ENCODE measurements at regions not wholly inside any gene's neighbourhood (a gene's known extent, or its start where the extent isn't known, plus 50 kb on each side); places are given as distances from the start of the nearest gene placed in this dataset.
A peak's percentile ranks its signal among the peaks of the same experiment; 100 is the strongest.
"Not testable (repeated sequence)": the region's sequence is repeated elsewhere in the genome, so short reads cannot be mapped to it uniquely, and the experiment has no call there.

- Histone ChIP-seq H3K36me3 (replicated peaks; ENCODE audit: control insufficient read depth, insufficient read depth, low read length) (no peaks in the 10 kb centered on the region), H3K27me3 (ENCODE audit: control insufficient read depth, insufficient read depth, low read length) (peaks cover 2% of the 10 kb centered on the region; the same call in 1 of the 2 replicates), H3K4me3 (ENCODE audit: insufficient read depth, low read depth, low read length) (no peak overlapping the region)
- no peak for DNase-seq
Observed at GRCh38 chr20:63145156-63145555, 70.8 kb downstream of the YTHDF1 start.

GRCh38 chr20:63142933-63143332 is 73.0 kb downstream of the YTHDF1 start:
- H3K4me3 ChIP-seq (ENCODE audit: insufficient read depth, low read depth, low read length), result no peak overlapping the region
- peaks cover 2% of the 10 kb centered on the region for H3K27me3 ChIP-seq (ENCODE audit: control insufficient read depth, insufficient read depth, low read length)
- no peaks in the 10 kb centered on the region for H3K36me3 ChIP-seq (replicated peaks; ENCODE audit: control insufficient read depth, insufficient read depth, low read length)
- no peak for DNase-seq

- no peak overlapping the region for H3K4me3 ChIP-seq (ENCODE audit: insufficient read depth, low read depth, low read length)
- DNase-seq, result no peak
- peaks cover 2% of the 10 kb centered on the region for H3K27me3 ChIP-seq (ENCODE audit: control insufficient read depth, insufficient read depth, low read length)
- no peaks in the 10 kb centered on the region for H3K36me3 ChIP-seq (replicated peaks; ENCODE audit: control insufficient read depth, insufficient read depth, low read length)
Observed at GRCh38 chr20:63141531-63141930, 74.4 kb downstream of the YTHDF1 start.

- DNase-seq, result no peak
- H3K36me3 ChIP-seq (replicated peaks; ENCODE audit: control insufficient read depth, insufficient read depth, low read length), result no peaks in the 10 kb centered on the region
- H3K27me3 ChIP-seq (ENCODE audit: control insufficient read depth, insufficient read depth, low read length), result peaks cover 2% of the 10 kb centered on the region
- no peak overlapping the region for H3K4me3 ChIP-seq (ENCODE audit: insufficient read depth, low read depth, low read length)
Observed at GRCh38 chr20:63140514-63141433, 75.2 kb downstream of the YTHDF1 start.

GRCh38 chr20:63139837-63140236 is 76.1 kb downstream of the YTHDF1 start:
- peaks cover 2% of the 10 kb centered on the region for H3K27me3 ChIP-seq (ENCODE audit: control insufficient read depth, insufficient read depth, low read length)
- H3K36me3 ChIP-seq (replicated peaks; ENCODE audit: control insufficient read depth, insufficient read depth, low read length), result no peaks in the 10 kb centered on the region
- no peak overlapping the region for H3K4me3 ChIP-seq (ENCODE audit: insufficient read depth, low read depth, low read length)
- no peak for DNase-seq

DNA sequence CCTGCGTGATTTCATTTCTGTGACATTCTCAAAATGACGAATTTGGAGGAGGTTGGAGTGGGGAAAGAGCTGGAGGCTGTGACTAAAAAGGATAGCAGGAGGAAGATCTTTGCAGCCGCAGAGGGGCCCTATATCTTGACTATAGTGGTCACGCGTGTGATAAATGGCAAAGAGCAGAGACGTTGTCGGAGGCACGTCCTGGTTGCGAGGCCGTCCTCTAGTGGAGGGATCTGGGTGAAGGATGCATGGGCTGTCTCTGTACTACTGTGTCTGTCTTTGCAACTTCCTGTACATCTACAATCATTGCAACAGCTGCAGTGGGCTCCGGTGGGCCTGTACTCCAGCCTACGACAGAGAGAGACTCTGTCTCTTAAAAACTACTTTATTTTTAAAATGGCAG is 76.6 kb downstream of the YTHDF1 start:
- no peak for DNase-seq
- Histone ChIP-seq H3K36me3 (replicated peaks; ENCODE audit: control insufficient read depth, insufficient read depth, low read length) (no peaks in the 10 kb centered on the region), H3K27me3 (ENCODE audit: control insufficient read depth, insufficient read depth, low read length) (peaks cover 2% of the 10 kb centered on the region)

DNA sequence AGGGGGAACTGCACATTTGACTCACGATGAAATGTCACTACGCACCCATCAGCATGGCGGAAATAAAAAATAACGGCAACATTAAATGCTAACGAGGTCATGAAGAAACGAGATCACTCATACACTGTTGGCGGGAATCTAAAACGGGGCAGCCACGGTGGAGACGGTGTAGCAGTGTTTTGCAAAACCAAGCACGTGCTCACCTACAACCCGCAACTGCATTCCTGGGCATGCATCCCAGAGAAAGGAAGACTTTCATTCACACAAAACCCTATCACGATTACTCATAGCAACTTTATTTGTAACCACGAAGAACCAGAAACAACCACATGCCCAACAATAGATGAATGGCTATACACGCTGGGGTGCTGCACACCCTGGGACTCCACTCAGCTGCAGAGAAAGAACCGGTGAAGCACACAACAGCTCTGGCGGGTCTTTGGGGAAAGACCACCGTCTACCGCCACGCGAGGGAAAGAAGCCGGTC is 77.0 kb downstream of the YTHDF1 start:
- H3K4me3 ChIP-seq (ENCODE audit: insufficient read depth, low read depth, low read length), result no peak overlapping the region
- no peaks in the 10 kb centered on the region for H3K36me3 ChIP-seq (replicated peaks; ENCODE audit: control insufficient read depth, insufficient read depth, low read length)
- H3K27me3 ChIP-seq (ENCODE audit: control insufficient read depth, insufficient read depth, low read length), result peaks cover 2% of the 10 kb centered on the region
- DNase-seq, result no peak

More for the DNA sequence above, 76.6 kb downstream of the YTHDF1 start:
- H3K4me3 ChIP-seq (ENCODE audit: insufficient read depth, low read depth, low read length), result no peak overlapping the region

- no peak for DNase-seq
- Histone ChIP-seq H3K4me3 (ENCODE audit: insufficient read depth, low read depth, low read length) (no peak overlapping the region), H3K36me3 (replicated peaks; ENCODE audit: control insufficient read depth, insufficient read depth, low read length) (no peaks in the 10 kb centered on the region), H3K27me3 (ENCODE audit: control insufficient read depth, insufficient read depth, low read length) (peaks cover 2% of the 10 kb centered on the region)
Observed at GRCh38 chr20:63137851-63138415, 78.0 kb downstream of the YTHDF1 start.

- no peaks in the 10 kb centered on the region for H3K36me3 ChIP-seq (replicated peaks; ENCODE audit: control insufficient read depth, insufficient read depth, low read length)
- DNase-seq, result no peak
- H3K27me3 ChIP-seq (ENCODE audit: control insufficient read depth, insufficient read depth, low read length), result no peaks in the 10 kb centered on the region; the same call in 1 of the 2 replicates
- no peak overlapping the region for H3K4me3 ChIP-seq (ENCODE audit: insufficient read depth, low read depth, low read length)
Observed at GRCh38 chr20:63136296-63136695, 79.6 kb downstream of the YTHDF1 start.

DNA sequence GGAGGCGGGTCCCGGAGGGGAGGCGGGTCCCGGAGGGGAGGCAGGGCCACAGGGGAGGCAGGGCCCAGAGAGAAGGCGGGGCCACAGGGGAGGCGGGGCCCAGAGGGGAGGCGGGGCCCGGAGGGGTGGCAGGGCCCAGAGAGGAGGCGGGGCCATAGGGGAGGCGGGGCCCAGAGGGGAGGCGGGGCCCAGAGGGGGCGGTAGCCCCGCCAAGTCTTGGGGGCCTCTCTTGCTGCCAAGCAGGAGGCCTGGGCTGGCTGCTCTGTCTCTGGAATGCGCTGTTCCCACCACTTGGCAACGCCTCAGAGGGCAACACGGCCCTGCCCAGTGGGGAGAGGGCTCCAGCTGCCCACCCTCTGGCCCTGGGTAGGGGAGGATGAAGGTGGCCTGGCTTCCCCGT is 80.5 kb downstream of the YTHDF1 start:
- Histone ChIP-seq H3K4me3 (ENCODE audit: insufficient read depth, low read depth, low read length) (no peak overlapping the region), H3K27me3 (ENCODE audit: control insufficient read depth, insufficient read depth, low read length) (no peaks in the 10 kb centered on the region; the same call in 1 of the 2 replicates), H3K36me3 (replicated peaks; ENCODE audit: control insufficient read depth, insufficient read depth, low read length) (no peaks in the 10 kb centered on the region)
- DNase-seq, result peak; percentile 92

DNA sequence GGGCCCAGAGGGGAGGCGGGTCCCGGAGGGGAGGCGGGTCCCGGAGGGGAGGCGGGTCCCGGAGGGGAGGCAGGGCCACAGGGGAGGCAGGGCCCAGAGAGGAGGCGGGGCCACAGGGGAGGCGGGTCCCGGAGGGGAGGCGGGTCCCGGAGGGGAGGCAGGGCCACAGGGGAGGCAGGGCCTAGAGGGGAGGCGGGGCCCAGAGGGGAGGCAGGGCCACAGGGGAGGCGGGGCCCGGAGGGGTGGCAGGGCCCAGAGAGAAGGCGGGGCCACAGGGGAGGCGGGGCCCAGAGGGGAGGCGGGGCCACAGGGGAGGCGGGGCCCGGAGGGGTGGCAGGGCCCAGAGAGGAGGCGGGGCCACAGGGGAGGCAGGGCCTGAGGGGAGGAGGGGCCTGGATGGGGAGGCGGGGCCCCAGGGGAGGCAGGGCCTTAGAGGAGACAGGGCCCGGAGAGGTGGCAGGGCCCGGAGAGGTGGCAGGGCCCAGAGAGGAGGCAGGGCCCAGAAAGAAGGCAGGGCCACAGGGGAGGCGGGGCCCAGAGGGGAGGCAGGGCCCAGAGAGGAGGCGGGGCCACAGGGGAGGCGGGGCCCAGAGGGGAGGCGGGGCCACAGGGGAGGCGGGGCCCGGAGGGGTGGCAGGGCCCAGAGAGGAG is 81.1 kb downstream of the YTHDF1 start:
- H3K27me3 ChIP-seq (ENCODE audit: control insufficient read depth, insufficient read depth, low read length); H3K4me3 ChIP-seq (ENCODE audit: insufficient read depth, low read depth, low read length); H3K36me3 ChIP-seq (replicated peaks; ENCODE audit: control insufficient read depth, insufficient read depth, low read length); DNase-seq: not testable (repeated sequence)

GRCh38 chr20:63134201-63134612 is 81.7 kb downstream of the YTHDF1 start:
- peak; percentile 86 for DNase-seq
- Histone ChIP-seq H3K36me3 (replicated peaks; ENCODE audit: control insufficient read depth, insufficient read depth, low read length) (no peaks in the 10 kb centered on the region), H3K27me3 (ENCODE audit: control insufficient read depth, insufficient read depth, low read length) (peaks cover 4% of the 10 kb centered on the region), H3K4me3 (ENCODE audit: insufficient read depth, low read depth, low read length) (no peak overlapping the region)

- H3K27me3 ChIP-seq (ENCODE audit: control insufficient read depth, insufficient read depth, low read length), result peaks cover 4% of the 10 kb centered on the region
- H3K4me3 ChIP-seq (ENCODE audit: insufficient read depth, low read depth, low read length), result no peak overlapping the region
- DNase-seq, result peak; percentile 34
- no peaks in the 10 kb centered on the region for H3K36me3 ChIP-seq (replicated peaks; ENCODE audit: control insufficient read depth, insufficient read depth, low read length)
Observed at GRCh38 chr20:63133481-63134091, 82.3 kb downstream of the YTHDF1 start.

GRCh38 chr20:63132715-63133471 is 83.0 kb downstream of the YTHDF1 start:
- peak; percentile 44 for DNase-seq
- Histone ChIP-seq H3K27me3 (ENCODE audit: control insufficient read depth, insufficient read depth, low read length) (peaks cover 4% of the 10 kb centered on the region), H3K4me3 (ENCODE audit: insufficient read depth, low read depth, low read length) (no peak overlapping the region), H3K36me3 (replicated peaks; ENCODE audit: control insufficient read depth, insufficient read depth, low read length) (no peaks in the 10 kb centered on the region)
